HUDEP-2 (cell line): ENCODE measurements at regions not wholly inside any gene's neighbourhood (a gene's known extent, or its start where the extent isn't known, plus 50 kb on each side); places are given as distances from the start of the nearest gene placed in this dataset.

ENCODE experiments used
- DNase-seq, 76 experiments: peaks; one replicate each; lab custom pipeline; 2025; ENCODE audit not compliant: unreplicated experiment in 76 of 76; lab: John Stamatoyannopoulos, UW

DNA sequence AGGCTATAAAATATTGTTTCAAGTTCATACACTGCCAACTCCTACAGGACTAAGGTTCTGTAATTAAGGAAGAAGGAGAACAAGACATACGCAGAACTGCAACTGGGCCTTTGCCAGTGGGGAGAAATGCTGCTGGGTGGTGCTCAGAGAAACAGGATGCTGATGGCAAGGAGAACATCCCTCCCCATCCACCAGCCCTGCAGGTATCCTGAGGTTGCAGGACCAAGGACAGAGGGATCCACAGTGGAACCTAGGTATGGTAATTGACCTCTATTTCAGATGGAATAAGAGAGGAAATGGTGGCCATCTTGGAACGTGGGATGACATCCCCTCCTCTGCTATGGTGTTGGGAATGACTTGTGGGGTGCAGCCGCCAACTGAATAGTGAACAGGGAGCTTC lies 206.3 kb upstream of the S1PR3 start:
- no peak for DNase-seq

DNA sequence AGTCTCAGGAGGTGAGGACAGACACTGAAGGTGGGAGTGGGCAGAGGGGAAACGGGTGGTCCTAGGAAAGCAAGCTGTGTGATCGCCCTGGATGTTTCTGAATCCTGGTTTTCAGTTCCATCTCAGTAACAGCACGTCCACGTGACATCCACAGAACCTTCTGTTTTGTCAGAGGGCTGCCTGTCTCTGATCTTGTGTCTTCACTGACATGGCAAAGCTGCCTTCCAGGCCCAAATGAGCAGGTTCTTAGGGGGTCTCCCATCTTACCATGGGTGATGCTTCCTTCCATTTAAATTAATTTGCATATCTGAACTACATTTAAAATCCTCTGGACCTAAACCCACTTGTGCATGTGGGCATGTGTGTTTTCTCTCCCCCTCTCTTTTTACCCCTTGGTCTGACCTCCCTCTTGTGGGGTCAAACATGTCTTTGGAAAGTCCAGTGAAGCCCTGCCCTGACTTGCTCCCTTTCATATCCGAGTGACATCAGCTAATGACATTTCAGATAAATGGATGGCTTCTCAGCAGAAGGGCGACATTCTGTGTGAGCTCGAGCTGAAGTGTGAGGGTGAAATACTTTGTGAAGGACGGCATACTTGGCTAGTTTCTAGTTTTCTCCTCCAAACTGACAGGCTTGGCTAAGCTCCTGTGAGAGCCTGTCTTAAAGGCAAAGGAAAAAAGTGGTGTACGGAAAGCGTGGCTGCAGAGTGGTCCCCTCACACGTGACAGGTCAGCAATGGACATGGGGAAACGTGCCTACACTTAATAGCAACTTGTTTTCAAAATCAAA lies 204.8 kb upstream of the S1PR3 start:
- no peak for DNase-seq

DNA sequence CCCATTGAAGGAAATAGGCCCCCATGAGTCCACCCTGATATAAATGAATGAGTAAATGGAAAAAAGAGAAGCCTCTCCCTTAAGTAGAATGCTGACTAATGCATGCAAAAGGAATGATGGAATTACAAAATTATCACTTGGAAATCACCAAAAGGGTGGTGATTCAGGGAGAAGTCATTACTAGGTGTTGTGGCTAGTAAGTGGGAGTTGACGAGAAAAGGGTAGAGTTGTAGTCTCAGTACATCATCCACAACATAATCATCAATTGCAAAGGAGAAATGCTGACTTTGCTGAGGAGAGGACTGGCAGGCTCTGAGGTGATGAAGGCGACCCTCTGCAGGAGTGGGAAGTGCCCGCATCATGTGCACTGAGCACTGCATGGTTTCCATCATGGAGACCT lies 201.5 kb upstream of the S1PR3 start:
- no peak for DNase-seq

DNA sequence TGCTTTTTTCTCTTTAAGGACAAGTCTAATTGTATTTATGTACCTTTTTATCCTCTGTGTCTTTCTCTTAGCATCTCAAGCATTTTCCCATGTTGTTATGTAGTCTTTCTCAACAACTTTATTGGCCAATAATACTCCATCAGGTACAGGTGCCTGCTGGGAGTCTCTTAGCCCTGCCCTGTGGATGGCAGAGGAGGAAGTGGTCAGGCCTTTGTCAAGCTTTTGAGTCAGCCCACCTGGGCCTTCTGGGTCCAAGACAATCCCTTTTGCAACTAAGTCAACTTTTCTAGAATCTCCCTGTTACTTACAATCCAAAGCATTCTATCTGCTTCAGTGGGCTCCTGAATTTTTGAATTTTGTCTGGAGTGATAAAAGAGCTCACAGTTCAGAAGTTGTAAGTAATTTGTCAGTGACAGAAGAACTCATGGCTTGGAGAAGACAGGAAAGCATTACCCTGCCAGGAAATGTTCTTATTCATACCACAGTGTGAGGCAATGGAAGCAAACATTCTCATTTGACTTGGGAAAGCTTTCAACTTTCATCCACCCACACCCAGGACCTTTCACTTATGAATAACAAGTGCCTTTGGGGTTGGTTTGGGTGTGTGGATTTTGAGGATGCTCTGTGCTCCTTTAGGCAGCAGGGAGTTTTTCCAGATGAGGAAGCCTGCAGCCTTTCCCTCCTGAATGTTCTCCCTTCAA lies 200.0 kb upstream of the S1PR3 start:
- DNase-seq, result no peak

DNA sequence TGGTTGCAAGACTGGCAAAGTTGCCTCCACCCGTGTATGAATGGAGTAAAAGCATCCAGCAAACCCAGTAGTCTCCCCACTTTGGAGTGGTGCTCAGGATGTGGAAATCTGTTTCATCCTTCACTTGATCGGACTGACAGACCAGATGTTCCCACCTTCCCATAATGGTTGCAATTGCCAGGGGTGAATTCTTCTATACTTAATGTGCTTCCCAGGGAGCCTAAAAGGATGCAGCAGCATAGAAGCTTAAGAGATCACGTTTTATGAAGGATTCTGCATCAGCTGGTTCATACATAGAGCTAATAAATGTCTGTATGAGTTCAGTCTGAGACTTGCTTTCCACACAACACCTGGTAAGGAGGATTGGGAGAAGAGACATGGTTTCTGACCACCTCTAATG lies 198.8 kb upstream of the S1PR3 start:
- DNase-seq, result no peak

DNA sequence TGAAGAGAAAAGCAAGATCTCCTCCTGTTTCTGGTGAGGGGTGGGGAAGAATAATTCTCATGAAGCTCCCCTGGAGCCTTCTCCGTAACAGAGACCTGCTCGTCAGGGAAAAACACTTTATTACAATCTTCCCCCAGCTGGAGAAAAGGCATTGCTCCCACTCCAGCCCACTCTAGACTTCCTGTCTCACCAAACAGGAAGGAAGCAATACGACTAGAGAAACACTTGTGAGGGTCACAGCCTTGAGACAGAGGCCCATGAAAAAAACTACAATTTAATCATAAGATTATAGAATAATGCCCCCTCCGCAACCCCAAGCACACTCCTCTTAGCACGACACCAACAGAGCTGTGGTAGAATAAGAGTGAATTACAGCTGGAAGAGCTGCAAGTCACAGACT lies 197.2 kb upstream of the S1PR3 start:
- no peak for DNase-seq

DNA sequence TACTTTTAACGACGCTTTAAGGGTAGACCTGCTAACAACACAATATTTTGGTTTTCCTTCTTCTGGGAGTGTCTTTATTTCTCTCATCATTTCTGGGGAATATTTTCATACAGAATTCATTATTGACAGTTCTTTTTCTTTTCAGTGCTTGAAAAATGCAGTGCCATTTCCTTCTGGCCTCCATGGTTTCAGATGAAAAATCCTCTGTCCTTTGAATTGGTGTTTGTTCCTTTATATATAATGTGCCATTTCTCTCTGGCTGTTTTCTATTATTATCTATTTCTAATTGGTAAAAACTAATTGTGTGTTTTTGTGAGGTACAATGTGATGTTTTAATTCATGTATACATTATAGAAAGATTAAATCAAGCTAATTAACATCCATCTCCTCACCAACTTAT lies 194.3 kb upstream of the S1PR3 start:
- DNase-seq, result no peak

DNA sequence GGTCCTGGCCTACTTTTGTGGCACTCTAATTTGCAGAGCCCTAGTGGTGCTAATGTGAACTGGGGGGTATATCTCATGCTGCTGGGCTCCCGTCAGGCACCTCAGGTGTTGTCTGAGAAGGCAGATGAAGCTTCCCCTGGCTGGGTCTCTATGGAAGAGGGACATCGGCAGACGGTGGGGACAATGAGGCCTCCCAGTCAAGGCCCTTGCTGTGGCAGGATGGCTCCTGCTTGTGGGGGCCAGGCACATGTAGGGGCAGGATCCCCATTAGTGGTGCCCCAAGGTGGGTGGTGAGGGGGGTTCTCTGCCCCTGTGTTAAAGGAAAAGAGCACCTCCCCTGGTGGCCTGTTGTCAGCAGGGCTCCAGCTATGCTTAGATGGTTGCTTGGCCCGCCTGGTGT lies 192.8 kb upstream of the S1PR3 start:
- DNase-seq, result no peak

DNA sequence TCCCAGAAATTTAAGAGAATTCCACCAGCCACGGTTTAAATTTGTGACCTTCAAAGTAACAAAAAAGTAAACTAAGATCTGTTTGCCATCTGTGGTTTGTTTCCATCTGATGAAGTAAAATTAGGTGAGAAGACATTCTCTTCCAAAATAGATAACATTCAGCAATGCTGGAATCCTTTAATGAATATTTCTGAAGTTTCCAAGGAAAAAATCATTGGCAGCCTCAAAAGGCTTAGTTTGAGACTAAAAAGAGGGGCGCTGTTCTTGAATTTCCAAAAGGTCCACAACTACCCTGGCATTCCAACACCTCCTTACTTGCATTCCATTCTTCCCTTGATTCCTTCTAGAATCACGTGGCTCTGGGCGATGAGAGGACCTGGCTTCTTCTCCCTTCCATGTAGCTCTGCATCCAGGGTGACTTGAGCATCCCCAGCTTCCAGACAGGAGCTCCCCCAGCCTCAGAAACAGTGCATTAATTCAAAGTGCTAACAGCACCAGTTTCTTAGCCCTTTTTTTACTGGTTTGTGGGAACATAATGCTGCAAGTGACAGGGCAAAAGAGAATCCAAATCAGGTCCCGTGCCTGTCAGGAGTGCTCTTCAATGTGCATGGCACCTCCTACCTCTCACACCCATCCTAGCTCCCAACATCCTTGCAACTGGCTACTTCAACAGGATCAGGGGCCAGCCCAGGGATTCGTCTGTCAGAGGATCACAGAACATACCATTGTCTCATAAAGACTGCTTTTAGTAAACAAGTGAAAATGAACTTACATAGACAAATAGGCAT lies 191.5 kb upstream of the S1PR3 start:
- no peak for DNase-seq

DNA sequence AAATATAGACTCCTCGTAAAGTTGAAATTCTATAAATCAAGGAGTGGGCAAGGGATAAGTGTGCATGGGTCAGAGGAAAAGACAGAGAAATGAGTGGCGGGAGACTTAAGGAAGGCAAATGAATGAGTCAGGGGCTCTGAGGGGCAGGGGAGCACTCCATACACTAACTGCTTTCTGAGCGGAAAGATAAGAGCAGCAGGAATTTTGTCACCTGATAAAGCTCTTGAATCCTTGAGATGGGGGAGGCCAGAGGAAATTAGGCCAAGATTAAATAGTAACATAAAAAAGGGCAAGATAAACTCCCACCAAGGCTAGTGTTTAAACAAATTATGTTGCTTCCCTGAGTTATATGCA lies 191.0 kb upstream of the S1PR3 start:
- no peak for DNase-seq

DNA sequence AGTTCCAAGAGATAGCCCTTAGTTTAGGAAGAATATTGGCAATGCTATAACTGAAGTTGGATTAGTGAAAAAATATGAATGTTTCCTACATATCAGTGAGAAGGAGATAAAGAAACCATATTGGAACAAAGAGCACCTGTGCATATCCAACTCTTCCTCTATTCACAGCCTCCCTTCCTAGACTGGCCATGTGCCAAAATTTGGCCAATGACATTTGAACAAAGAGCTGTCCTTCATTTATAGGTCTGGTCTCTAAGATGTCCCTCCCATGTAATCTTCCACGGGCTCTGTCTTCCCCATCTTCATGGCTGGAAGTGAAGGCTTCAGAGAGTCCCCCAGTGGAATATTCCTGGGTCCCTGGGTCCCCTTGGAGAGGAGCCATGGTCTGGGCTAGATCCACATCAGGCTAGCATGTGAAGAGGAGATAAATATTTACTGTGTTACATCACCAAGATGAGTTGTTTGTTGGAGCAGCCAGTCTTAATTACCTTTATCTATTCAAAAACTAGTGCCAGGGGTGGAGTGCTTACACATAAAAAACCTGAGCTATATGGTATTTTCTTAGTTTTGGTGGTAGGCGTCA lies 190.0 kb upstream of the S1PR3 start:
- peak in 1 of 76 experiments; percentile 5 for DNase-seq

DNA sequence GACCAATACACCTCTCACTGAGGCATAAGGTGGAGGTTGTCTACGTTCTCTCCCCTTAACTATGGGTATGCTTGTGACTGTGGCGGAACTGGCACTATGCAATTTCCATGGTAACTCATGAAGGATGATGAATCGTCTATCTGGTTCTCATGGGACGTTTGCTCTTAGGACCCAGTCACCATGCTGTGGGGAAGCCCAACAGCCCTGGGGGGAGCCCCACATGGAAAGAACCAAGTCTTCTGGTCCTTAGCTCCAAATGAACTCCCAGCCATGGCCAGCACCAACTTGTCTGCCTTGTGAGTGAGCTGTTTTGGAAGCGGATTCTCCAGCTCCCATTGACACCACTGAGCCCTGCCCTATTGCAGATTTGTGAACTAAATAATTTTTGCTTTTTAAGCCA lies 188.7 kb upstream of the S1PR3 start:
- DNase-seq, result no peak

DNA sequence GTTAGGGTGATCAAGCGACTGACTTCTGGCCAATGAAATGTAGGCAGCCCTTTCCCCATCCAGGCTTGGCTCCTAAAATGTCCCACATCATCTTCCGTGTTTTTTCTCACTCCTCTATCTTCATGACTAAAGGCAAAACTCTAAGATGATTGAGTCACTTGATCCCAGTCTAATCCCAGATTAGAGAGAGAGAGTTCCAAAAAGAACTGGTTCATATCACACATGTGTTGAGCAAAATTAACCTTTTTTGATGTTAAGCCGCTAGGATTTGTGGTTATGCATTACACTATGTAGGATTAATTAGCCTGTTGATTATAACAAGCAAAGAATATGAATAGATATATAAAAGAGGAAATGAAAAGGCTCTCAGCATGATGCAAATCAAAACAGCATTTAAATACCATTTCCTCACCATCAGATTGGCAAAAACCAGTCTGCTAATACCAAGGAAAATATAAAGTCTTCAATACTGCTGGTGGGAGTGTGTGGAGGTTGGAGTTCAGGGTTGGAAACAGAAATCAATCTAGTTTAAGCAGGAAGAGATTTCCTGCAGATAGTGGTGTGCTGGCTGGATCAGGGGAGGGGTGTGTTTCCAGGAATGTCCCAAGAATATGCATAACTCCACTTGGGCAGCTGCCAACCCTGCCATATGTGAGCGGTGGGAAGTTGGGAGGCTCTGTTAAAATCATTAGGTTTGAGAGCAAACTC lies 187.6 kb upstream of the S1PR3 start:
- DNase-seq, result no peak

DNA sequence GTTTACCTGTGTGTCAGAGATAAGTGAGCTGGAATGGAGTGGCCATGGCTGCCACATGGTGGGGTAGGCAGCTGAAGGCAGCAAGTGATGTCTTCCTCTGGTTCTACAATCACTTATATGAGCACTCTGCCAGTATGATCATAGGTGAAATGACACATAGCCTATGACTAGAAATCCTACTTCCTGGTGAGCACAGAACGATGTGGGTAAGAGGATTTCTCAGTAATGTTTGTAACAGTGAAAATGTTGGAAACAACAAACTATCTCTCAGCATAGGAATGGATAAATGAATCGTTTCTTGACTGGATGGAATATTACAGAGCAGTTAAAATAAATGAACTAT lies 187.0 kb upstream of the S1PR3 start:
- no peak for DNase-seq

DNA sequence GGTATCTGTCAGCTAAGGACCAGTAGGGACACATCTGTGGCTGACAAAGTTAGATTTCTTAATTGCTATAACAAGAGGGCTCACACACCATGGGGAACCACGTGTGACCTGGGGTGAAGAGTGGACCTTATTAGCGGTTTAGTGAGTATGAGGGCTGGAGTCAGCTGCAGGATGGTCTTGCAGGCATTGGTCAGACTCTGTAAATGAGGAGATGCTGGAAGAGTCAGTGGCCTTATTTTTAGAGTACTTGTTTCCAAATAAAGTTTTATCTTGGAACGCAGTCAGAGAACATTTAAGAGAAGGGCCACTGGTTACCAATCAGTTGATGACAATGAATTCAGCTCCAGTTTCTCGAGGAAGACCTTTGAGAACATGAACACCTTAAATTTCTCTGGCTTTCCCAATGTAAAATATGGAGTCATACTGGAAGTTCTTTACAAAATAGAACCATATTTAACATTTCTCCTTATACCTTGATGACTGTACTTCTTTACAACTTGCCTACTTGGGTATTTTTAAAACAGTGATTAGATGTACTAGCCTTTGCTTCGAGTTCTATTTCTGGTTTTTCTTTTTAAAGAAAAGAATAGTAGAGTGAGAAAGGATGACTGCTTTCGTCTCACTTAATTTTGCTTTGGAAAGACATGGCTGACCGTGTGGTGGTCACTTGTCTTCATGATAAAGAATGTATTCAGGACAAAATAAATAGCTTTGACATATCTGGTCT lies 185.9 kb upstream of the S1PR3 start:
- DNase-seq, result no peak

DNA sequence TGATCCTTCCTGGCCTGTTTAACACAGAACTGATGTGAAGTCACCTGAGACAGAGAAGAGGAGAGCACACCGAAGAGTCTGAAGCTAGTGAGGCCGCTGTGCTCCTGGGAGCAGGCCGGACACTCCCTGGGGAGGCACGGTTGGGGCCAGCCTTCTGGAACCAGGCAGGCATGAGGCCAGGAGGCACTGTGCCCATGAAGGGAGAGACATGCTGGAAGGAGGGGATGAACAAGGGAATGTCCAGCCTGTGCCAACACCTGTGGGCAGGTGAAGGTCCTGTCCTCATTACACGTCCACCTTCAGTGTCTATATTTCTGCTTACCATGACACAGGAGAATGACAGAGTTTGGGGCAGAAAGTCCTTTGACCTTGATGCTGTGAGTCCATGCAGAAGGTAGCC lies 183.8 kb upstream of the S1PR3 start:
- DNase-seq, result no peak

DNA sequence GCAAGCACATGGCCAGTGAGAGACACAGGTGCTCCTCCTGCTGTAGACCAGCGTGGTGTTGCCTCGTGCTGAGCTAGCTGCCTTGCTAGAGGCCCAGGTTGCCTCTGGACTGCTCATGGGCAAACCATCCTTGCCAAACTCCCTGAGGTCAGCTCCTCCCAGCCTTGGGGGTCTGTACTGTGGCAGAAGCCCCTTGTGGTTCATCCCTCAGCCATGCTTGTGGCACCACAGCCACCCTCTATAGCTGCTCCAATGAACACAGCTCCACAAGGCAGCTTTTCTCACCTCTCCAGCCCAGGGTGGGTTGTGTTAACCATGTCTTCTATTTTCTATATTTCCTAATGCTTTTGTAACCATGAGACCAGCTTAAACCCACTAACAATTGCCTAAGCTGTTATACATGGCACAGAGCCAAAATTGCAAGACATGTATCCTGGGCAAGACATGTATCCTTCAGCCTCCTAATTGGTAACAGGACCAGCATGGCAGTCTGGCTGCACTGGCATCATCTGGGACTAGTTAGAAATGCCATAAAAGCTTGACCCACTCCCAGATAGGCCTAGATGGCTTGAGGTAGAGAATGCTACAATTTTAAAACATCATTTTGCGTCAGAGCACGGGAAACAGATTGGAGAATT lies 183.1 kb upstream of the S1PR3 start:
- DNase-seq, result no peak

DNA sequence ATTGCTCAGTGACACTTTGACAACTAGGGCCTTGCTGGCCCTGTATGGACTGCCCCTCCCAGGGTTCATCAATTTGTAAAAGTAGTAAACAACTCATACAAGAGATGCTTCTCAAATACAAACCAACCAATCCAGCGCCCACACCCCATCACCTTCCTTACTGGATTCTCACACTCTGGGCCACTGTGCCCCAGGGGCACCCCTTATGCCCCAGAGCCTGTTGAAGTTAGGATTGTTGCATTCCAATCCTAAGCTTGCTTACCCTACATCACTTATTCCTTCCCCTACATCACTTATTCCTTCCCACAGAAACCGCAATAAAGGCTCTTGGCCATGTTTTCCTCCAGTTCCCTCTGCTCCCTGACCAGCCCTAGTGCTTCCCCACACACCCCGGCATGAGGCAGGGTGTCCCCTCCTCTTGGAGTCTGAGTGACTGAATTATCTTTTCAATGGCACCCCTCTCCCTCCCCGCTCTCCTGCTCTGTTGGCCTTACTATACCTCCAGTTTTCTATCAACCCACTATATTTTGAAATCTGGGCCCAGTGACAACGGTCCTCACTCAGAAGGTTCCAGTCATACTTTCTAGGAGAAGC lies 182.4 kb upstream of the S1PR3 start:
- no peak for DNase-seq

DNA sequence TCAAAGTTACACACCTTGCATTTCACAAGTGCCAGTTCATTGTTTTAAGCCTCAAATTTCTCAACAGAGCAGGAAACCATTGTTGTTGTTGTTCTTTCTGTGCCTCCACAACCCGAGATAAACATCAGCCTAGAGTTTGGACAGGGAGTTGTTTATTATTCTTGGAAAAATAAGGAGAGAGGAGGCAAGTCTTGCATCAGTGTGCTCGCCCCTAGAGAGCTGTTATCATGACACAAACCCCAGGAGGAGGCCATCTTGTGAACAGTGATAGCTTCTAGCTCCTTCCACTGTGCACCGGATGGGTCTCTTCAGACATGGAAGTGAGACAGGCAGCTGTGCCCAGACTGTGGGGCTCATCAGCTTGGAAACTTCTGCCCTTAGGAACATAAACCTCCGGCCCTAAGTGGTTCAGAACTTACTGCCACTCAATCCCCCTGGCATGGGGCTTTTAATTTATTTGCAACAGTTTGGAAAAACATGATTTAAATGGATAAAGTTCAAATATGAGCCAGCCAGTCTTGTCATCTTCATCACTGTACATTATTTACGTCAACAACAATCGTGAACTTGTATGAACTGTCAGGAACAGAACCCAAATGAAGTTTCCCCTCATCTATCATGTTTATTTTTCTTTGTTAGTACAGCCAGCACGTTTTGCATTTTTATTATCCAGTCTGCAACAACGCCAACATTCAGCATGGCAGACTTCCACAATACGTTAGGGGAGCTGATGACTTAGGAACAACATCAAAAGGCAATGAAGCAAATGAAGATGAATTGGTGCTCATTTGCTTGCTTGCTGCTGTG lies 181.7 kb upstream of the S1PR3 start:
- DNase-seq, result no peak
